ENCODE measurements at regions not wholly inside any gene's neighbourhood (a gene's known extent, or its start where the extent isn't known, plus 50 kb on each side); places are given as distances from the start of the nearest gene placed in this dataset.

DNA sequence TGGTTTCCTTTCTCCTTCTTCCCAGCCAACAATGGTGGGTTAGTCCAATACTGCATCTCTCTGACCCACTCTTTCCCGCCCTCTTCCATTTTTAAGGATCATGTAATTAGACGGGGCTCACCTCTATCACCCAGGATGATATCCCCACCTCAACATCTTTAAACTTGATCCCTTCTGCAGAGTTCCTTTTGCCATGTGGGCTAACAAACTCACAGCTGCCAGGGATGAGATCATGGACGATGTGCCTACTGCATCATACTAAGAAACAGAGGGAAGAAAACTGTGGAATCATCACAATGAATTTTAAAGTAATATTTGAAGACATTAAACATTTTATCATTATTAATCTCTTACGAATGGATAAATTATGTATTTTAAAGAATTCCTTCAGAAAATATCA is 183.5 kb downstream of the RDH14 start:
- no peak for DNase-seq

DNA sequence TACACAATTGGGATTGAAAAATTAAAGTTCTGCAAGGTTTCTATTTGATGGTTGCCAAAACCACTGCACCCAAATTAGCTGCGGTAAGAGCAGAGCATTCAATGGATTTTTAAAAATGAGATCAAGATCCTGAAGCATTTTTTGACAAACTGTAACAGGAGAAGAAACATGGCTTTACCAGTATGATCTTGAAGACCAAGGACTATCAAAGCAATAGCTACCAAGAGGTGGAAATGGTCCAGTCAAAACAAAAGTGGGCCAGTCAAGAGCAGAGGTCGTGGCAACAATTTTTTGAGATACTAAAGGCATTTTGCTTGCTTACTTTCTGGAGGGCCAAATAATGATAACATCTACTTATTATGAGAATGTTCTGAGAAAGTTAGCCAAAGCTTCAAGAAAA is 186.8 kb downstream of the RDH14 start:
- no peak for DNase-seq

DNA sequence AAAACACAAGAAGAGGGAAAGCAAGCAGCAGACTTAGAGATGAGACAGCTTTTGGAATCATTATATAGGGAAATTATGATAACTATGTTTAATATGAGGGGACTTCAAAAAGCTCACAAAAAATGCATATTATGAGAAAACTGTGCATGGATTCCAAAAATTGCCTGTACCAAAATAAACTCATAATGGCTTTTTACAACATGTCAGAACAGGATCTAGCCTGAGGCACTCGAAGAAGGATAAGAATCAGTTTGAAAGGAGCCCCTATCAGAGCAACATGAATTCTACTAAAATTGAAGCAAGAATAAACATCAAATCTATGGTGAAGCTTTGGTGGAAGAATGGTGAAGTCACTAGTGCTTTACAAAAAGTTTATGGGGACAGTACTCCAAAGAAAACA is 187.4 kb downstream of the RDH14 start:
- no peak for DNase-seq

GRCh38 chr2:18372641-18373040 is 187.8 kb downstream of the RDH14 start:
- no peak for DNase-seq

- no peak for DNase-seq
Observed at GRCh38 chr2:18369760-18370159, 190.7 kb downstream of the RDH14 start.

DNA sequence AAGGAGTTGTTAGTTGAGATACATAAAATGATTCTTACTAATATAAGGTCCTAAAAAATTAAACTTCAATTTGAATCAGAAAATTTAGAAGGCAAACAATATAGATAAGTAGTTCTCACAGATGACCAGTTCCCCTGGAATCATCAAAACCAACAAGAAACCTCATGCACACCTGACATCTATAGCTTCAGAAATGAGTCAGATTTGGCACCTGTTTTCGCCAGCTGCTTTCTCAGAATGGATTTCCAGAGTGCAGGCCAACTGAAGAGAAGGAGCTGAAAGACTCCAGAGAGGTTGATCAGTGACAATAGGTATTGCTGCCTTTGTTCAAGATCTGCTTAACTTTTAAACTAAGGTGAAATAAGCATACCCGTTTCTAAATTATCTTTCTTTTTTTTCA is 192.4 kb downstream of the RDH14 start:
- DNase-seq, result no peak

DNA sequence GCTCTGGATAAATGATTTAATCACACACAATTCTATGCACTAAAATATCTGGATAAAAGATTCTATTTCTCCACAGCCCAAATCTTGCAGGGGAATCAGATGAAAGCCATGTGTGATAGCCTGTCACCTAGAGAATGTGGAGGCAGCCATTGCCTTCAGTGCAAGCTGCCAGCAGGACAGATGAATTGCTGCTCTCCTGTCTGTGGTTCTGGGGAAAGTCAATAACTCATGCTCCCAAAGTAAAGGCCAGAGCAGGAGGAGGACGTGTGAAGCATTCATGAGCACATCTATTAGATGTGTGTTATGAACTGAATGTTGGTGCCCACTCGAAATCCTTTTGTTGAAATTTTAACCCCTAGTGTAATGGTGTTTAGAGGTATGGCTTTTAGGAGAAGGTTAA is 195.1 kb downstream of the RDH14 start:
- no peak for DNase-seq

GRCh38 chr2:18363348-18363747 is 197.1 kb downstream of the RDH14 start:
- no peak for DNase-seq

- DNase-seq, result no peak
Observed at GRCh38 chr2:18362696-18363095, 197.8 kb downstream of the RDH14 start.

DNA sequence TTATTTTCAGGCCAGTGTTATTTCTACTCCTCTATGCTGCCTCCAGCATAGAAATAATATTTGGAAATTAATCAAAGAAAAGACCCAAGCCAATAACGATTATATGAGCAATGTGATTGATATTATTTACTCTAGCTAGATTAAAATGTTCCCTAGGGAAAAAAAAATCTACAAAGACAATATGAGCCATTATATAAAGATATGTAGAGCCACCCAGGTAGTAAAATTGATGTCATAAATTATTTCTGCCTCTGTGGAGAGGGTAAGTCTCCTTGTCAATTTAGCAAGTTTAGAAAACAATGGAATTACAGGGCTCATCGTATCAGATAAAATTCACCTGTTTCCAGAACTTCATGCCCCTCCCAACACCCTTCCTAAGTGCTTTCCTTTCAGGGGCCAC is 202.9 kb downstream of the RDH14 start:
- no peak for DNase-seq

GRCh38 chr2:18356676-18357075 is 203.8 kb downstream of the RDH14 start:
- DNase-seq, result no peak

DNA sequence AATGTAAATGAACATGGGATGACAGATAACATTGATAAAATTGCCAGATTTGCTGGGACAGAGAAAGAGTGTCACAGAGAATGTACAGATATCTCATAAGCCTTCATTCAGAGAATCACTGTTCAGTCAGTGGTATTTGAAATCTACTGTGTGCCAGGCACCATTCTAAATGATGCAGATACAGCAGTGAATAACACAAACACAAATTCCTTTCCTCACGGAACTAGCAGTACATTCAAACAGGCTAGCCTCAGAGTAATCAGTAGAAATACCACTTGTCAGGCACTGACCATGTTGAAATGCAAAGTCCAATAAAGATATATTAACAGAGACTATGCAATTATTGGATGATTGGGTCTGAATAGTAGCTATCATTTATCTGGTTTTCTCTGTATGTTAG is 211.0 kb downstream of the RDH14 start:
- DNase-seq, result no peak

- no peak for DNase-seq
Observed at GRCh38 chr2:18346874-18347273, 213.6 kb downstream of the RDH14 start.

GRCh38 chr2:18346344-18346743 is 214.1 kb downstream of the RDH14 start:
- DNase-seq, result no peak

DNA sequence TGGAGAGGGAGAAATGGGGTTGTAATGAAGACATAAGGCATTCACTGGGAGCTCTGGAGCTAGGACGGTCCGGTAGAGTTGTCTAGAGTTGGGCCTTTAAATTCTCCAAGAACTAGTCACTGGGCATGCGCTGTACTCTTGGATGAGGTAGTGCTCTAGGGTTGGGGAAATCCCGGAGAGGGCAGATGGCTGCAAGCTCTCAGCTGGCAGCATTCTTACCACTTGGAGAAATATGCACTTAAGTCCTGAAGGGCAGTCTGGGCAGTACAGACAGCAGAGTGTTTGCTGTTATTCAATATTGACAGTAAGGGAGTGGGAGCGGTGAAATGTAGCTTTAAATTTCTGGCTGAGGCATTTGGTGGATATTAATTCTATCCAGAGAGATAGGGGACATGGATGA is 214.6 kb downstream of the RDH14 start:
- DNase-seq, result no peak

GRCh38 chr2:18342901-18343300 is 217.6 kb downstream of the RDH14 start:
- no peak for DNase-seq

DNA sequence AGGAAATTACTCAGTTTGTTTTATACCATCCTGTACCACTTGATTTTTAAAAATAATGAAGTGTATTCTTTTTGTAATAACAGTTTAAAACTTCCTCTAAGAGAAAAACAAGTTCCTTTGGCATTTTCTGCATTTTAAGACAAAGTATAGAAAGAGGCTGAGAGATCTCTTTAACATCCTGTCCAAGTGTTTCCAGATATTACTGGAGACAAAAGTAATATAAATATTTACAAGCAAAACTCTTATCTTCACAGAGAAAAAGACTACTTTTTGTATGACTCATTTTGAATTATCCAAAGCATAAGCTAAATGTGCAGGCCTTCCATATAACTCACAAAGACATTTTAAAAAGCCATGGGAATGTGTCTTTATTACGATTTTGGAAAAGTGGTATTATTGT is 221.1 kb downstream of the RDH14 start:
- DNase-seq, result no peak

DNA sequence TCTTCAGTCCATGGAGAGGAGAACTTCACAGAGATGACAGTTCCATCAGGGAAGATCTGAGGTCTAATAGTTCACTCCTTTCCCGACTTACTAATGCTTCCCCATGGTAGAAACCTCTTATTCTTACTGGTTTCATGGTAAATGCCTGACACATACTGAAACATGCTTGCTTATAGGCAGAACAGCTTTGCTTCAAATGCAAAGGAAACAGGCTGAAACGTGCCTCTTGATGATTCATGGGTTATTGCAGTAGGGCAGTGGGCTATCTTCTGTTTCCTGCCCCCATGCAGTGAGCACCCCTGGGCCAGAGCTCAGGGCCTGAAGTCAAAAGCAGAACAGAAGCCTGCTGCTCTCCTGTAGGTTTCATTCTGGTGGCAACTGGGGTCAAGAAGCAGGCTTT is 223.5 kb downstream of the RDH14 start:
- no peak for DNase-seq

DNA sequence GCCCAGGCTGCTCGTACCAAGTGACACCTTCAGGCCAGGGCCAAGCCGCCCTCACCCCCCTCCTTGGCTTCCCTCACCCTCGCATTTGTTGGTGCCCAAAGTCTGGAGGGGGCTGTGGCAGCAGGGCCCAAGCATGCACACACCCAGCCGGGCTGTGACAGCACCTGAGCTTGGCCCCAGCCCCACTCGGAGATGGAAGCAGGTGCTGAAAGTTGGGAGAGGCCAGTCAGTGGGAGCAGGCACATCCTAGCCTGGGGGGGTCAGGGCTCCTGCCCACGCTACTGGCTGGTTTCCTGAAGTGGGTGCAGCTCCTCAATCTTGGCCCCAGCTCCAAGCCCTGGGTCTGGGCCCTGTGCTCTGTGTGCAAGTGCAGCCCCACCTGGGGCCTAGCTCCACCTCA is 228.0 kb downstream of the RDH14 start:
- DNase-seq, result no peak

DNA sequence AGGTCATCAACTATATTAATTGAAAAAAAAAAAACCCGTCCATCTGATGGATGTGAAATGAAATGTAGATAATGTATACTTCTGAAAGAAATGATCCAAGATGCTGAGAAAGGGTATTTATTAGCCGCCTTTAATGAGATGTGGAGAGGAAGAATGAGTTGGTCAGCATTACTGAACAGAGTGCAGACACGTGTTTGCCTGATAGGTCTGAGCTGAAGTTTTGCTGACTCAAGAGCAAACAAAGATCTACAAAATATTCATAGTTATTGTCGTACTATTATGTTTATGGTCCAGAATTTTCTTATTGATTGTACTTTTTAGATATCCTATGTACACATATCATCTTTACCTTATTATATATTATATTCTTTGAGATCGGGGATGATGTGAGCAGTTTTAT is 235.3 kb downstream of the RDH14 start:
- no peak for DNase-seq

GRCh38 chr2:18319987-18320386 is 240.5 kb downstream of the RDH14 start:
- DNase-seq, result no peak

- no peak for DNase-seq
Observed at GRCh38 chr2:18317017-18317416, 243.4 kb downstream of the RDH14 start.

DNA sequence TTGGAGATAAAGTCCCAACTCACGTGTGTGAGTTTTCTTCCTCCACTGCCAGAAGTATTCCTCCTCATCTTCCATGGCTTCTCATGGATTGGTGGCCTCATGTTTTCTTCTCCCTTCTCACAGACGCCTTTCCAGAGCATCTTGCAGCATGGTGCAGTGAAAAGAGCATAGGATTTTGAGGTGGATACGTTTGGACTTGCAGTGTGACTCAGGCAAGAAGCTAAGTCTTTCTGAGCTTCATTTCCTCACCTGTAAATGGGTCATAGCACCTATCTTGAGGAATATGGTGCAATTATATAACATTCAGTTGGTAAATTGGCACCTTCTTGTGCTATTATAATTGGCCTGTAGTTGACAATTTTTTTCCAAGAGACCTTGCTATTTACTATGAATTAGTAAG is 247.6 kb downstream of the RDH14 start:
- DNase-seq, result no peak

- no peak for DNase-seq
Observed at GRCh38 chr2:18311420-18312195, 248.8 kb downstream of the RDH14 start.

GRCh38 chr2:18309627-18310026 is 250.8 kb downstream of the RDH14 start:
- no peak for DNase-seq

DNA sequence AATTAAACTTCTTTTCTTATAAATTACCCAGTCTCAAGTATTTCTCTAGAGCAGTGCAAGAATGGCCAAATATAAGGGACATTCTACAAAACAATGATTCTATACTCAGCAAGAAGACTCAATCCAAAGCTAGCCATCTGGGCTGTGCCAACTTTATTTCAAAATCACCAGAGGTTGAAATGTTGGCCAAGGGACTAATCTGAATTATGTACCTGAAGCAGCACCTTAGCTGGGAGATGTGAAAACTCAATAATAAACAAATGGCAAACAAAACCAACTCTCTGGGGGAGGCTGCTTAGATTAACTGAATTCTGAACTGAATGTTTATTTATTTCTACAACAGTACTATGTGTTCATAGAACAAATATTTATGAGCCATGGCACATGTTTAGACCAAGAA is 251.3 kb downstream of the RDH14 start:
- no peak for DNase-seq
